Endothelial cell of umbilical vein (primary cell): ENCODE measurements at regions not wholly inside any gene's neighbourhood (a gene's known extent, or its start where the extent isn't known, plus 50 kb on each side); places are given as distances from the start of the nearest gene placed in this dataset.

Source experiments
- BruUV-seq: library from RNA; stranded (reverse); fragments of 400-500 nt; replicated peaks from 2 replicates; lab custom pipeline; 2021; lab: Mats Ljungman, UMichigan
- CTCF ChIA-PET: fragments of 300-600, 350-600 bp; sonication (Branson Sonifier 250); formaldehyde crosslinking; loops from one replicate; lab custom pipeline; 2021; ENCODE audit warnings: antibody characterized with exemption, inconsistent platforms; lab: Charles Lee
- POLR2A ChIA-PET: fragments of 300-600, 350-600 bp; sonication (Branson Sonifier 250); formaldehyde crosslinking; loops from one replicate; lab custom pipeline; 2021; ENCODE audit warnings: antibody characterized with exemption, inconsistent platforms; lab: Charles Lee
- DNase-seq: peaks from one replicate; pipeline ENCODE4 v3.0.0-alpha.2; 2011; ENCODE audit warnings: low read depth, low spot score
- FAIRE-seq: peaks from 2 replicates; lab custom pipeline; 2011; peaks lifted over from hg19 to GRCh38; lab: Jason Lieb, UNC
- H2AFZ ChIP-seq: 2 replicates; pipeline ENCODE4 v1.6.0; 2012; ENCODE audit warnings: low read depth, low read length, control low read depth, inconsistent platforms
- H3K27ac ChIP-seq: 2 replicates; pipeline ENCODE4 v1.5.1; 2011; ENCODE audit warnings: low read depth, mild to moderate bottlenecking, control low read depth, low read length, moderate library complexity; ENCODE audit not compliant: insufficient read depth
- H3K27me3 ChIP-seq, 2 experiments: 2 replicates each; pipeline versions ENCODE4 v1.6.0 to v1.6.1; 2011; ENCODE audit warnings: low read length in 2 of 2, mixed read lengths in 1 of 2; ENCODE audit not compliant: control insufficient read depth in 2 of 2, insufficient read depth in 2 of 2
- H3K36me3 ChIP-seq, 2 experiments: 2 replicates in 1 of 2; 3 replicates in 1 of 2; pipeline ENCODE4 v1.5.1; 2011; ENCODE audit warnings: low read length in 2 of 2, mild to moderate bottlenecking in 1 of 2, moderate library complexity in 1 of 2; ENCODE audit not compliant: control insufficient read depth in 2 of 2, insufficient read depth in 2 of 2; ENCODE audit errors: extremely low read depth in 1 of 2
- H3K4me1 ChIP-seq: 3 replicates; pipeline ENCODE4 v1.5.1; 2011; ENCODE audit warnings: mild to moderate bottlenecking, low read length; ENCODE audit not compliant: control insufficient read depth, insufficient read depth; ENCODE audit errors: extremely low read depth
- H3K4me2 ChIP-seq: 2 replicates; pipeline ENCODE4 v1.6.1; 2011; ENCODE audit warnings: low read length, control low read depth, mixed read lengths; ENCODE audit not compliant: insufficient read depth
- H3K4me3 ChIP-seq, 3 experiments: fragments of 200-600 bp in 1 of 3; sonication (generic), shearing (Covaris generic) in 1 of 3; replicated peaks in 1 of 3; 2 replicates each; pipeline ENCODE4 v1.5.1; 2011 to 2016; ENCODE audit warnings: control low read depth in 3 of 3, low read length in 3 of 3, mild to moderate bottlenecking in 2 of 3, inconsistent platforms in 1 of 3, low read depth in 1 of 3, moderate library complexity in 1 of 3; ENCODE audit not compliant: insufficient read depth in 1 of 3
- H3K79me2 ChIP-seq: 2 replicates; pipeline ENCODE4 v1.6.0; 2012; ENCODE audit warnings: low read length, inconsistent platforms; ENCODE audit not compliant: control insufficient read depth, insufficient read depth
- H3K9ac ChIP-seq: replicated peaks from 2 replicates; pipeline ENCODE3; 2011; ENCODE audit warnings: low read length, control low read depth; ENCODE audit not compliant: insufficient read depth; ENCODE audit errors: extremely low read depth
- H3K9me1 ChIP-seq: replicated peaks from 3 replicates; pipeline ENCODE4 v1.6.0; 2011; ENCODE audit warnings: mild to moderate bottlenecking, low read length; ENCODE audit not compliant: control insufficient read depth, insufficient read depth; ENCODE audit errors: extremely low read depth
- H3K9me3 ChIP-seq: replicated peaks from 2 replicates; pipeline ENCODE4 v1.5.1; 2012; ENCODE audit warnings: low read length, inconsistent platforms; ENCODE audit not compliant: control insufficient read depth, insufficient read depth
- H4K20me1 ChIP-seq: replicated peaks from 2 replicates; pipeline ENCODE3; 2011; ENCODE audit warnings: mild to moderate bottlenecking, low read length; ENCODE audit not compliant: control insufficient read depth, insufficient read depth; ENCODE audit errors: extremely low read depth
- EZH2 ChIP-seq: IDR thresholded peaks from 2 replicates; pipeline ENCODE4 v1.6.1; 2012; ENCODE audit warnings: borderline replicate concordance, low read depth, mild to moderate bottlenecking, moderate library complexity, low read length, inconsistent platforms; ENCODE audit not compliant: severe bottlenecking
- FOS ChIP-seq: IDR thresholded peaks from 2 replicates; pipeline ENCODE4 v1.6.1; 2011; ENCODE audit warnings: mild to moderate bottlenecking, low read length, moderate library complexity, borderline replicate concordance; ENCODE audit not compliant: insufficient read depth
- GATA2 ChIP-seq: IDR thresholded peaks from 2 replicates; pipeline ENCODE4 v1.7.0; 2011; ENCODE audit warnings: low read depth, mild to moderate bottlenecking, moderate library complexity, mixed read lengths, low read length; ENCODE audit not compliant: insufficient read length, insufficient read depth
- JUN ChIP-seq: IDR thresholded peaks from 2 replicates; pipeline ENCODE4 v1.6.1; 2011; ENCODE audit warnings: borderline replicate concordance, low read depth; ENCODE audit not compliant: insufficient read length, insufficient read depth
- MYC ChIP-seq: IDR thresholded peaks from one replicate; pipeline ENCODE4 v1.6.1; 2011; ENCODE audit warnings: mild to moderate bottlenecking, low read depth, low read length
- POLR2A ChIP-seq: IDR thresholded peaks from 2 replicates; pipeline ENCODE4 v1.6.1; 2012; ENCODE audit warnings: low read depth, mild to moderate bottlenecking, control low read depth, low read length
- POLR2AphosphoS5 ChIP-seq: IDR thresholded peaks from 2 replicates; pipeline ENCODE4 v1.6.1; 2012; ENCODE audit warnings: low read depth, mild to moderate bottlenecking, control low read depth, low read length, moderate library complexity; ENCODE audit not compliant: insufficient read depth
- dilution Hi-C: fragments of 300-500 bp; cut with MboI; formaldehyde crosslinking; loops from one replicate; pipeline ENCODE4 v1.15.0; 2019; ENCODE audit warnings: low sequenced_read_pairs; ENCODE audit not compliant: extremely low pct_ligation_motif_present
- intact Hi-C: fragments of 100-400 bp; cut with micrococcal nuclease; formaldehyde crosslinking; loops from one replicate; pipeline ENCODE4 v1.10.0; 2022
- TF ChIP-seq, protein P1 (sequence below): IDR thresholded peaks from 2 replicates; pipeline ENCODE4 v1.6.1; 2011; ENCODE audit not compliant: insufficient read depth, insufficient read length
- TF ChIP-seq, protein P2 (sequence below), 2 donors: IDR thresholded peaks; 1 replicate in 1 of 2; 2 replicates in 1 of 2; pipeline ENCODE4 v1.5.1; 2011; ENCODE audit warnings: low read length in 2 of 2, mild to moderate bottlenecking in 2 of 2, moderate library complexity in 2 of 2, control low read depth in 1 of 2, inconsistent platforms in 1 of 2, low read depth in 1 of 2; ENCODE audit not compliant: insufficient read depth in 1 of 2; ENCODE audit errors: extremely low read depth in 1 of 2

DNA sequence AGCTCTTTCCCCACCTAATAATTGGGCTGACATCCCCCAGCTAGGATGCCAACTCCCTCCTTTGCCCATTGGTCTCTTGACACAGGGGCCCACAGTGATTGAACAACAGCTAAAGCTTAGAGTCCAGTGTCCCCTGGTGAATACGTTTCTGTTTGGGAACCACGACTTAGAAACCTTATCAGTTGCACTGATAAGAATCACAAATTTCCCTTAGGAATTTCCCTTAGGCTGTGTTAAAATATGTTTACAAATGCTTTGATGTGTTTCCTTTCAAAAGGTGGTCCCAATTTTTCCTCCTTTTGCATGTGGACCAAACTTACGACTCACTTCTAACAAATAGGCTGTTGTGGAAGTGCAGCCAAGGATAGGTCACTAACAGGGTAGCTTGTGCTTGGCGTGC is 126.0 kb upstream of the INHBA start:
- POLR2A ChIA-PET = no interaction called here

More for the DNA sequence above, 126.0 kb upstream of the INHBA start:
- DNase-seq (no peak), FAIRE-seq (no peak)
- Histone ChIP-seq H3K4me1 (no peaks in the 10 kb centered on the region), H3K27me3 (no peaks in the 10 kb centered on the region), H3K9me3 (no peaks in the 10 kb centered on the region), H3K9ac (no peak overlapping the region), H3K79me2 (no peaks in the 10 kb centered on the region), H4K20me1 (no peaks in the 10 kb centered on the region), H3K9me1 (no peaks in the 10 kb centered on the region), H3K36me3 (no peaks in the 10 kb centered on the region), H3K4me3 (no peak overlapping the region), H3K27ac (no peak overlapping the region), H3K4me2 (no peak overlapping the region), H2AFZ (no peak overlapping the region)
- intact Hi-C loops = no loop called here
- BruUV-seq = no TSS peak
- dilution Hi-C loops = no loop called here
- CTCF ChIA-PET = no interaction called here
- no peak for TF ChIP-seq POLR2AphosphoS5
- TF ChIP-seq GATA2 = no peak
- TF ChIP-seq, protein P1, sequence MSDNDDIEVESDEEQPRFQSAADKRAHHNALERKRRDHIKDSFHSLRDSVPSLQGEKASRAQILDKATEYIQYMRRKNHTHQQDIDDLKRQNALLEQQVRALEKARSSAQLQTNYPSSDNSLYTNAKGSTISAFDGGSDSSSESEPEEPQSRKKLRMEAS = no peak
- no peak for TF ChIP-seq MYC
- TF ChIP-seq, protein P2, sequence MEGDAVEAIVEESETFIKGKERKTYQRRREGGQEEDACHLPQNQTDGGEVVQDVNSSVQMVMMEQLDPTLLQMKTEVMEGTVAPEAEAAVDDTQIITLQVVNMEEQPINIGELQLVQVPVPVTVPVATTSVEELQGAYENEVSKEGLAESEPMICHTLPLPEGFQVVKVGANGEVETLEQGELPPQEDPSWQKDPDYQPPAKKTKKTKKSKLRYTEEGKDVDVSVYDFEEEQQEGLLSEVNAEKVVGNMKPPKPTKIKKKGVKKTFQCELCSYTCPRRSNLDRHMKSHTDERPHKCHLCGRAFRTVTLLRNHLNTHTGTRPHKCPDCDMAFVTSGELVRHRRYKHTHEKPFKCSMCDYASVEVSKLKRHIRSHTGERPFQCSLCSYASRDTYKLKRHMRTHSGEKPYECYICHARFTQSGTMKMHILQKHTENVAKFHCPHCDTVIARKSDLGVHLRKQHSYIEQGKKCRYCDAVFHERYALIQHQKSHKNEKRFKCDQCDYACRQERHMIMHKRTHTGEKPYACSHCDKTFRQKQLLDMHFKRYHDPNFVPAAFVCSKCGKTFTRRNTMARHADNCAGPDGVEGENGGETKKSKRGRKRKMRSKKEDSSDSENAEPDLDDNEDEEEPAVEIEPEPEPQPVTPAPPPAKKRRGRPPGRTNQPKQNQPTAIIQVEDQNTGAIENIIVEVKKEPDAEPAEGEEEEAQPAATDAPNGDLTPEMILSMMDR (IDR thresholded peaks at IDR 0.05; ENCODE audit: extremely low read depth in 1 of 2, insufficient read depth in 1 of 2, low read depth in 1 of 2, low read length in 2 of 2) = no peak
- no peak for TF ChIP-seq JUN
- TF ChIP-seq FOS = no peak
- TF ChIP-seq EZH2 = no peak
- no peak for TF ChIP-seq POLR2A
